HG03280 (cell line): ENCODE measurements at regions not wholly inside any gene's neighbourhood (a gene's known extent, or its start where the extent isn't known, plus 50 kb on each side); places are given as distances from the start of the nearest gene placed in this dataset.
A peak's percentile ranks its signal among the peaks of the same experiment; 100 is the strongest.

Experiments
- ATAC-seq: cut with Tn5 transposase; IDR thresholded peaks from one replicate; pipeline ENCODE4 v1.9.1; 2021; ENCODE audit warnings: mild to moderate bottlenecking, moderate library complexity; ENCODE audit not compliant: unreplicated experiment

DNA sequence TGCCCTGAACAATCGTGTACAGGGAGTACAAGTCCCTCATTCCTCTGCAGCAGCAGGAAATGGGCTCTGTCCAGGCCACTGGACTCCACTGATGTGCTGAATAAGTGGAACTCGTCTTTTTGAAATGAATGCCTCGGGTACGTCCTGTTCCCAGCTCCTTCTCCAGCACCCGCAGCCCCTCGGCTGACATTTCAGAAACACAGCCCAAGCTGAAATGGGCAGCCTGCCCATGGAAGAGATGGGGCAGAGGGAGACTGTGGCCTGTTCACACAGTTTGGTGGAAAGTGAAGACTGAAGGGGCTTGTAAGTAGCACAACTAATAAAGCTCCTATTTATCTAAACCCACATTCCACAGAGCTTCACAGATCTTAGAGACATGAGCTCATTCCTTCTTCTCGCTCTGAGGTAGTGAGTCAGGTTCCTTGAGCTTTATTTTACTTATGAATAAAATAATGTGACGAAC is 498.6 kb downstream of the TXNL1 start:
- no peak for ATAC-seq

DNA sequence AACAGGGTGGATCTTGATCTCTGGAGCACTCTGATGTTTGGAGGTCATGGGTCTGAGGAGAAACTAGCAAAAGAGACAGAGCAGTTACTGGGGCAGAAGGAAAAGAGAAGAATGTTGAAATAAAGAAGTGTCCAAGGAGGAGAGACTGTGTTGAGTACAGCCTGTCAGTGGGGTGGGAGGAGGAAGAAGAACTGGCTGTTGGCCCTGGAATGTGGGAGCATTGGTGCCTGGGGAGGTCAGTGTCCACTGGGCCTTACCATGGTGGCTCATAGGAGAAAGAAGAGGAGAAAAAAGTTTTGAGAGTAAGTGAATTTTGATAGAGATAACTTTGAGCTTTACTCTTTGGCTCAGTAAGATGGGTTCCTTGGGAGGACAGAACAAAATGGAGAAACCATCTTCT is 499.0 kb downstream of the TXNL1 start:
- ATAC-seq, result no peak

GRCh38 chr18:56136105-56136504 is 502.3 kb downstream of the TXNL1 start:
- ATAC-seq, result no peak

DNA sequence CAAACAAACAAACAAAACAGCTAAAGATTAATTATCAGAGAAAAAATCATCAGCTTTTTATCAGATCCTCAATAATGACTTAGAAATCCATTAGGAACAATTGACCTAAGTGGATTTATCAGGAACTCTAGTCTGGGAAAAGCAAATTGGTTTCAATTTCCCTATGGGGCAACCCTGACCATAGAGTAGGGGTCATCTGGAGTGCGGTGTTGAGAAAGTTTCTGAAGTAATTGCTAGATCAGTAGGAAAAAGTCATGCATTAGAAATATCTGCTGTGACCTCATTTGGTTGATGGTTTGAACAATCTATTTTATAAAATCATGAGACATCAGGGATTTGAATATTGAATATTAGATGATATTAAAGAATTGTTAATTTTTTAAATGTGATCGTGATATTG is 507.9 kb downstream of the TXNL1 start:
- ATAC-seq, result no peak

GRCh38 chr18:56128153-56128791 is 510.1 kb downstream of the TXNL1 start:
- no peak for ATAC-seq

GRCh38 chr18:56127322-56128099 is 510.9 kb downstream of the TXNL1 start:
- no peak for ATAC-seq

DNA sequence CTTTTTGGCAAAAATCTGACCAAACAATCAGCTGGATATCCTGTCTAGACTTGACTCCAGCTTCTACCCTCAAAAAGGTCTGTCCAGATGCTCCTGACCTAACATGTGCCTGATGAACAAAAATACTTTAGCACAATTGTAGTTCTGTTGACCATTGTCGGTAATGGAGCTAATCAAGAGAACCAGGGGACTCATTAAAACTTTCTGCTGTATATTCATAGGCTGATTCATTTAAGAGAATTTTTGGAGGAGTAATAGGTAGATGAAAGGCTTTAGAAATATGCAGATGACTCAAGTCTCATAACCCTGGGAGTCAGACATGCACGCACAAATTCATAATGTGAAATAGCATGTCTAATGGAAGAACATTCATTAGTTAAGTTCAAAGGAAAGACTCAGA is 514.2 kb downstream of the TXNL1 start:
- ATAC-seq, result no peak

- ATAC-seq, result no peak
Observed at GRCh38 chr18:56121669-56122068, 516.7 kb downstream of the TXNL1 start.

DNA sequence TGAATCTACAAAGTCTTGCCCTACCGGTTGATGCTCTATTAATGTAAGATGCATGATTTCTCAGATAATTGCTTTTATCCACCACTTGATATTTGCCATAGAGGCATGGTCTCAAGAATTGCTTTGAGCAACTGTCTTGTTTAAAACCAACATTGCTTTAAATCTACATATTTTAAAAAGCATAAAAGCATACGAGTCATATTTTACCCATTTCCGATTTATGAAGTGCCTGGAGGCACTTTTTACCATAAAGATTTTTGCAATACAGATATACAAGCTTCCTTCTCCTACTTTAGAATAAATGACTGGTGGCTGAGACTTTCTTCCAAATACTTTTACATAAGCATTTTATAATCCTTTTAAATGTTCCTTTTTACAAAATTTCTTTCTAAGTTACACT is 517.6 kb downstream of the TXNL1 start:
- no peak for ATAC-seq

- no peak for ATAC-seq
Observed at GRCh38 chr18:56119681-56120080, 518.7 kb downstream of the TXNL1 start.

DNA sequence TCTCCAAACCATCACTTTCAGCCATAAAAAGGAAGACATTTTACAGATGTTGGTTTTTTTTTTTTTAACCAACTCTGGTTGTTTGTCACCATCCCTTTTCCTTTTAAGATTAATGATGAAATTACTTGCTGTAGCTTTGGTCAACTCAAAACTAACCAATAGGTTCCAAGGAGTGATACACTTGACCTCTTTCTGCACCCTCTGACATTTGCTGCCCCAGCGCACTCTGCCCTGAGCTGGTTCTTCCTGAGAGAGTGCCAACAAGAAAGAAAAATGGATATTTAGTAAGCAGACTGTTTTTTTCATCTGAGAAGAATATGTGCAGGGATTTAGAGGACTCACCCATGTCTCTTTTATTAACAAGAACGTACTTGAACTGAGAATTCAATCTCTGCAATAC is 520.0 kb downstream of the TXNL1 start:
- no peak for ATAC-seq

GRCh38 chr18:56115071-56116015 is 523.0 kb downstream of the TXNL1 start:
- no peak for ATAC-seq

- no peak for ATAC-seq
Observed at GRCh38 chr18:56112984-56113383, 525.0 kb upstream of the TCF4 start.

- ATAC-seq, result peak; percentile 93
Observed at GRCh38 chr18:56112013-56112749, 524.2 kb upstream of the TCF4 start.

DNA sequence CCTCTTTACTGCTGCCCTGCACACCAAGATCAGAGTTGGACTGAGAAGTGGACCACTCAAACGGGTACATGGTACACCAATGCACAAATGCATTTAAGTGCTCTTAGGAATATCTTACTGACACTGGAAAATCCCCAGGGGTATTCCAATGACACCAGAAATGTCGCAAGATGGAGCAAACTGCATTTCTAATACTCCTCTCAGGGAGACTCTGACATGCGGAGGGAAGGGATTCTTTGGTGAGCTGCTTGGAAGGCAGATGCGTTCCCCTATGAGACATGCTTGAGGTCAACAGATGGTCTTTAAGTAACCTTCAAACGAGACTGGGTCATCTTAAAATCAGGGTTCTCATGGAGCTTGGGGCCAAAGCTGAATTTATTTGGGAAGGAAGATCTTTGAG is 521.8 kb upstream of the TCF4 start:
- ATAC-seq, result no peak

GRCh38 chr18:56108478-56109367 is 520.7 kb upstream of the TCF4 start:
- no peak for ATAC-seq

DNA sequence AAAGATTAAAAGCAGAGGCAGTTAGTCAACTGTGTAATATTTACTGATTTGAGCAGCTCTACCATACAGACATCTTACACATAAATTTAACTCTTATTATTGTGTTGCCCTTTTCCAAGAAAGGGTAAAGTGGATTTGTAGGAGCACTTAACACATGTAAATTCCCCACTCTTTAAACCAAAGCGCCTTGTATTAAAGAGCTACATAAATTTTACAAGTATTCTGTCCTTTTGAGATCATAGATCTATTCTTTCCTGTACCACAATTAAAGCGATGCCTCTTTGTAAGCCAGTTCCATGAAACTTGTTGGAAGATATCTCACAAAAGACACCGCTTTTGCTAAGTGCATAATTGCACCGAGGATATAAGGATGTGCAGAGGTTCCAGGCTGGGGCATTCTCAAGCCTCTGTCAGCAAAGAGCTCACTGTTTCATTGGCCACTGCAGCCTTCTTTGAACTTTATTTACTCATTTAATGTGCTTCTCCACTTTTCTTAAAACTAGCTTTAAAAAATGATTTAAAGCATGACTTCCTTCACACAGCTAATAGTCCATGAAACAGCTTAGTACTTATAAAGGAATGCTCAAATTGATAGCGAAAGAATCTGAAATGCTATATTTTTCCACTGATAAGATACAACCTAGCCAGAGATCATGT is 520.0 kb upstream of the TCF4 start:
- no peak for ATAC-seq

DNA sequence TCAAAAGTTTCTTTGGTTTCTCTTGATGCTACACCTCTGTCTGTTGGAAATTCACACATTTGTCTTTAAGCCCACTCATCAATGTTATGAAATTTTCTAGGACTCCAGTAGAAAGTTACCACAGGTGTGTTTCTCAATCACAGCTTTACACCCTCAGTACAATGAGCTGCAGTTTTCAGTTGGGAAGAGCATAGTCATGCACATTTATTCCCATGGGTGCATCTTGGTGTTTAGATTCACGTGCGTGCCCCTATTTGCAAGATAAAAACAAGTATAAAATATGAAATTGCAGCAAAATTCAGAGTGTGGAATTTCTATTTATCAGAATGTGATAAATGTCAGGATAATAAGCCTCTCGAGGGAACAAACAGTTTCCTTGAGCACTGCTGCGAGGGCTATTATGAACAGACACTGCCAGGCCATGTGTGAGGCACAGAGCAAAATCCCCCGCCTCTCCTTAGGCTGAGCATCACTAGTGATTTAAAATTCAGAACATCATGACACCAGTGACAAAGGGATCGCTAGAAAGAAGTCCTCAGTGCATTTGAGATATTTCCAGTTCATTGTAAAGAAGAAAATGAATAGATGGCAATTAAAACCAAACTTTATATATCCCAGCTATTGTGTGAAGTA is 512.2 kb upstream of the TCF4 start:
- no peak for ATAC-seq

DNA sequence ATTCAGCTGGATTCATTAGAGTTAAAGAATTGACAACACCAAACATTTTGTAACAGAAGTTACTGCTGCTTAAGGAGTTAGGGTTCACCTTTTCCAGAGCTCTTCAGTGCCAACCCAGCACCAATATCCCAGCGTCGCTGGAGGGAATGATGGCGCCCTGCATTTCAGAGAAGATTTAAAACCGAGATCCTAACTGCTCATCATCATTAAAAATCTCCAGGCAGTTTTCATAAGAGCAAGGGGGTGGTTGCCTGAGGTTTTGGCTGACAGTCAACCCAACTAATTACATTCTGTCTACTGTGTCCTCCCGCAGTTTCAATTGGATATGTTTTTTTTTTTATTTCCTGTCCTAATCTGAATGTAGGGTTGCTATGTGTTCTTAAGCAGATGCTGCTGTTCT is 509.6 kb upstream of the TCF4 start:
- no peak for ATAC-seq
